ENCODE measurements at regions not wholly inside any gene's neighbourhood (a gene's known extent, or its start where the extent isn't known, plus 50 kb on each side); places are given as distances from the start of the nearest gene placed in this dataset.

DNA sequence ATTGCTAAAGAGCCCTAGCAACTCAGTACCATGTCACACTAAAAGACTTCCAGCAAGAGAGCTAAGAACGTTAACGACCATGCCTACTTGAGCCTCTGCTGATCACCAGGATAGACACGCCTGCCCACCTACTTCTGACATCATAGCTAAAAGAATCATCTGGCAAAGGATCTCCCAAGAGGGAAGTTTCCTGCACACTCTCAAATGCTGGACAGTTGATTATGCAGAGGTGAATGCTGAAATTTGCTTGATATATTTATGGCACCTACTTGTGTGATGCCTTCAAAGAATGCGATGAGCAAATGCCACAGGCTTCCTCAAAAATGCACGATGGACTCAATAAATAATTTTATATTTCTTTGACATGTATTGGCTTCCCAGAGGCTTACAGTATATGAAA, 113.6 kb downstream of the GALC start:
- no peak for DNase-seq

DNA sequence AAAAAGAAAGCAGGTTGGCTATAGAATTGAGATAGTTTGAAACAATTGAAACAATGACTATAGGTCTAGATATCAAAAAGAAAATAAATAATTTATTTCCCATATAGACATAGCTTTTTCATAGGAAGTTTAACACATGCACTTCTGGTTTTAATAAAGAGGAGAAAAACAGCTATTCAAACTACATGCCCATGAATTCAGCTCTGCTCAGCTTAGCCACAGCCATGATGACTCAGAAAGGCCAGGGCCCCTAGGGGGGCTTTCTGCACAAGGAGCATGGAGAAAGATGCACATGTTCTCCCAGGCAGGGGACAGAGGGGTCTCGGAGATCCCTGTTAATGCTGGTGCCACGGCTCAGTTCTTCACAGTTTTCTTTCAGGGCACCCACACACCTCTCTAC, 114.0 kb downstream of the GALC start:
- DNase-seq, result no peak

DNA sequence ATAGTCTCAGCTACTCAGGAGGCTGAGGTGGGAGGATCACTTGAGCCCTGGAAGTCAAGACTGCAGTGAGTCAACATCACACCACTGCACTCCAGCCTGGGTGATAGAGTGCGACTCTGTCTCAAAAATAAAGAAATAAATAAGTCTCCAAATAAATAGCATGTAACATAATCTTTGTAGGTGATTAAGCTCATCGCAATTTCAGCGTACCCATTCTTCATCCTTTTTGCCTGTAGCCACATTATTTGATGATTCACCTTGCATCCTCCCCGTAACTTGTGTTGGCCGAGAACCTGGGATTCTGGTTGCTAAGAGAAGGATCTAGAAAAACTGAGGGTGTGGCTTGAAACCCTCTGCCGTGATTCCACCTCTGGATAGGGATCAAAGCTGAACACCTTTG, 115.1 kb downstream of the GALC start:
- DNase-seq, result no peak

DNA sequence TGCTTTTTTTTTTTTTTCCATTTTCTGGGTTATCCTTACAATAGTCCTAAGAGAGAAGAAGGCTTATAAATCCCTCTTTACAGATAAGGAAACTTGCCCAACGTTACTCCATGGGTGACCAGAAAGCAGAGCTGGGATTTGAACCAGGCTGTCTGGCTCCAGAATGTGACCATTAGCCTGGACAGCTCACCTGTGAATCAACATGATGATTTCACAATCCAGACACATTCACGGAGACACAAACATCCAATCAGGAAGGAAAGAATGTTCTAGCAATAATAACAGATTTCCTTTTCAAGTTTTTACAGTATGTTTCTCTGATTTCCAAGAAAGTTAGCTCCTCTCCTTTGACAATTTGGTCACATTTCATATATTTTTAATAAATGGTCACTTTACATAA, 118.3 kb downstream of the GALC start:
- DNase-seq, result no peak

DNA sequence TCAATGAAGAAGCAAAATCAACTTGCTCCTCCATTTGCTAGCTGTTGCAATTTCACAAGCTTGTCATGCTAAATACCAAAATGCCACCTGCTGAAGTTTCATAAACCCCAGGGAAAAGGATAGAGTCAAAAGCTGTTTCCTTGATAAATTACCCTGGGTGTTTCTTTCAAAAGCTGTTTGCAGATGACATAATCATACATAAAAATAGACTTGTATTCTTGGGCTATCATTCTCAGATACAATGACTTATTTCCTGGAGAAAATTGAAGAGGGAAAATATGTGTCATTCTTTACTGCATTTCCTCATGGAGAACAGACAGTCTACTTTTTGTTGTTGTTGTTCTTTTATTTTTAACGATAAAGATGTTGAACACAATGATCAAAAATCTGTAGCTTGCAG, 119.2 kb downstream of the GALC start:
- no peak for DNase-seq

DNA sequence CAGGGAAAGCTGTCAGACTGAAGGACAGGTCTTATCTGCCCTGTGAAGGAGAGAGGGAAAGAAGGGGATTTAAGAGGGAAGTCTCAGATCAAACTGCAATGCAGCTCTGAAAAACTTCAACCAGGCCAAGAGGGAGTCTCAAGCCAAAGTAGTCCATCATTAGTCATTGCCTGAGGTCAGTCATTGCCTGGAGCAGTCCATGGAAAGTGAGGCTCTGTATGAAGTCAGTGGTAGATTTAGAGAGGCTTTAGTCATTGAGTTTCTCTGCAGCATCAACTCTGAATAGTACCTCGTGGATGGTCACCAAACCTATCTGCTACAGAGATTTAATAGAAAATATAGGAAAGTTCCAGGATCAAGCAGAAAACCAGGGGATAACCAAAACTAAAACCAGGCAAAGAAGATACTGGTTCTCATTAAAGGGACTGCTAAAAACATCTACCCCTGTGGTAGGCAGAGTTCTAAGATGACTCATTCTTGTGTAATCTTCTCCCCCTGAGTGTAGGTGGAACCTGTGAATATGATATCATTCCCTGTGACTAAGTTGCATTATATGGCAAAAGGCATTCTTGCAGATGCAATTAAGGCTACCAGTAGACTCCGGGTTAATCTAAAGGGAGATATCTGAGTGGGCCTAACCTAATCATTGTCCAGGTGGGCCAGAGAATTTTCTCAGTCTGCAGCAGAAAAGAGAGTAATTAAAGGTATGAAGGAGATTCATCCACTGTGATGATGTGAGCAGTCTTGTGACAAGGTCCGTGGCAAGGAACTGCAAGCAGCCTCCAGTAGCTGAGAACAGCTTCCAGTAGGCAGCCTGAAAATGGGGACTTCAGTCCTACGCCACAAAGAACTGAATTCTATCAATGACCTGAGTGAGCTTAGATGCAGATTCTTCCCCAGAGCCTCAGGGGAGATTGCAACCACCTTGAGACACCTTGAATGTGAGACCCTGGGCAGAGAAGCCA, 123.1 kb downstream of the GALC start:
- no peak for DNase-seq

DNA sequence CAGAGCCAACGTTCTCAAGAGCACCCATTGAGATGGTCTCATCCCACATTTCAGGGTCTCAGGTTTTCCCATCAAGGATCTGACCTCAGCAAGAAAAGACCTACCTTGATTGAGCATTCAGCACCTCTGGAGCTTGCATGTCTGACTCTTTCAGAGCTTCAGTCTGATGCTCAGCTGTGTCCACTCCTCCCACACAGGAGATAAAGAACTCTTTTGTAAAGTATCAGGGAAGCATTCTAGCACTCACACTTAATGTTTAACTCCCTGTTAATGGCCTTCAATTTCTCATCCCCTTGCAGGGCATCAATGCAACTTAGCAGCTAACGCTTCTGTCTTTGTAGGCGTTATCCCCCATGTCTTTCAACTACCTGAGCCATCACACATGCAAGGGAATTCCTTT, 124.1 kb downstream of the GALC start:
- no peak for DNase-seq

DNA sequence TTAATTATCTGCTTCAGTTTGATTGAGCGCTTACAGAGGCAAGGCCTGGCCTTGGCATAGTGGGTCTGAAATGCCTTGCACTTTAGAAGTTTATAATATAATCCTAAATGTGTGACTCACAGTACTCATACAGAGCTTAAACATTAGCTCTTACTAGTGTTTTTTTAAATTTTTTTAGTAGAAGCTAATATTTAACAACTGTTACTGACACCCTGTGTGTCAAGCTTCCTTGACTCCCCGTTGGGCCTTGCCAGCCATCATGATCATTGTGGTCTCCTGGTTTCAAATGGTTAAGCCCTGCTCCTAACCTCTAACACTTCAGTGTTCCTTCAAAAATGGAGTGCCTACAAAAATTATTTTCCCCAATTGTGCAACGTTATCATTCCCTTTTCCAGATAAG, 126.9 kb downstream of the GALC start:
- DNase-seq, result no peak

DNA sequence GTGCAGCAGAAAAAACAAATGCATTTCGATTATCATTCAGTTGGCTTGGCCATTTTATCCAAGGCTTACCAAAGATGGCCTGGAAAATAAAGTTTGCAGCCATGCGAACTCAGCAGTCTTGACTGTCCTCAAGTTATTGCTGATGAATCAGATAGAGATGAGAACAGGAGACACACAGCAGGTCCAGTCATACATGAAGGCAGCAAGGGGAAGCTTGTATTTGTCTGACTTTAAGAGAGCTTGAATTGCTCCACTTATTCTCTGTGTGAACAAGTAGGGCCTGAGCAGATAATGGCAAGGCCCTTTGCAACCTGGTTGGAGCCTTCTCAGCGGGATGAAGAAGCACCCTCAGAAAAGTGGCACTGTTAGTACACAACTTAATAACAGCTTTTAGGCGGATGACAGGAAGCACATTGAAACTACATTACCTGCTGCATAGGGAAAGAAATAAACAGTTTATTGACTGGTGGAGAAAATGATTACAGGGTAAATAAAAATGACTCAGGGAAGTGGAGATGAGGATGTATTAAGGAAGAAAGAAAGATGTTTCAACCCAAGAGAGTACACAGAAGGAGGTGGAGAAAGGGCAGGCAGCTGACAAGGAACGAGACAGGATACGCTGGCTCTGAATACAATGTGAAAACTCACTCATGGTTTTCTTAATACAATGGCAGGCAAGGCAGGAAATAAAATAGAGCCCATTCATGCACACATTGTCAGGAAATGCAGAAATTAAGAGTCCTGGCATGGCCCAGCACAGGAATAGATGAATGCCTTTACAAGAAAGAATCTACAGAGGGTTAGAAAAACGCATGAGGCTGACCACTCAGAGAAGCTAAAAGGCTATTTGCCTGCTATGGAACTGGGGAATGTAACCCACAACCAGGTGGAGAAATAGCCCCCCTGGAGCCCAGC, 128.4 kb downstream of the GALC start:
- no peak for DNase-seq

DNA sequence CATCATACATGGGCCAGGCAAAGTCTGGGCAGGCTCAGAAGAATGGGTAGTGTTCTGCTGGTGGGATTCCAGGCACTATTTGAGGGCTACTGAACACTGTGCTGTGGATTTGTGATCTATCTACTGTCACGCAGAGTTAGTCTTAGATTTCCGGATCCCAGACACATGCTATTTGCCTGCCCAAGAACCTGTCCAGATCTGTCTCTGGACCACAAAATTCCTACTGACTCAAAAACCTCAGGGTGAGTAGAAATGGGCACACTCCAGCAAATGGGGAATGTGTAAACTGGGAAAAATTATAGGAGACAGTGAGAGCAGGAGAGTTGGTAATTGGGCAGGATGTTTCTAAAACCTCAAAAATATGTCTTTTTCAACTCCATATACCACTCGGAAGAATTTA, 129.9 kb downstream of the GALC start:
- no peak for DNase-seq

DNA sequence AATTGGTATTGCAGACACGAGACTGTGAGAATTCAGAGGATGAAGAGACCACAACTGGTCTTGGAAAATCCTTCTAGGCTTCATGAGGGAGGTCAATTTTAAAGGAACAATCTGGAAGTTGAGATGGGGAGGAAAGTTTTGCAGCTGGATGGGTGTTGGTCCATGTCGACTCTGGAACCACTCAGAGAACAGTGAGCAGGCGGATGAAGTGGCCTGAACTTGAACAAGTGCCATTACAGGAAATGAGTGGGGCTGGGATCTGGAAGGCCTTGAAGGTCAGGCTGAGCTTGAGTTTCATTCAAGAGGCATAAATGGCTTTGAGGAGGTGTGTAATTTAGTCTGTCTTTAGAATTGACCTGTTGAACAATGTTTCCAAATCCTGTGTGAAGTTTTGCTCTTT, 140.9 kb downstream of the GALC start:
- DNase-seq, result no peak

DNA sequence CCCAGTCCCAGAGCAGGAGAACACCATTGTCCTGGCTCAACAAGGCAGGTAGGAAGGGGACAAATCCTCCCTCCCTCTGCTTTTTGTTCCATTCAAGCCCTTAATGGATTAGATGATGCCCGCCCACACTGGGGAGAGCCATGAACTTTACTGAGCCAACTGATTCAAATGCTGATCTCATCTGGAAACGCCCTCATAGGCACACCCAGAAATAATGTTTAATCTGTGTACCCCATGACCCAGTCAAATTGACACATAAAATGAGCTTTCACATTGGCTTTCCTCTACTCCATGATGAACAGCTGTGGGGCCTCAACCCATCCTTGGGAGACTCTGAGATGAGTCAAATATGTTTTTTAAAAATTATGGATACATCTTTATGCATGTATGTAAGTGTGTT, 141.8 kb downstream of the GALC start:
- DNase-seq, result no peak

DNA sequence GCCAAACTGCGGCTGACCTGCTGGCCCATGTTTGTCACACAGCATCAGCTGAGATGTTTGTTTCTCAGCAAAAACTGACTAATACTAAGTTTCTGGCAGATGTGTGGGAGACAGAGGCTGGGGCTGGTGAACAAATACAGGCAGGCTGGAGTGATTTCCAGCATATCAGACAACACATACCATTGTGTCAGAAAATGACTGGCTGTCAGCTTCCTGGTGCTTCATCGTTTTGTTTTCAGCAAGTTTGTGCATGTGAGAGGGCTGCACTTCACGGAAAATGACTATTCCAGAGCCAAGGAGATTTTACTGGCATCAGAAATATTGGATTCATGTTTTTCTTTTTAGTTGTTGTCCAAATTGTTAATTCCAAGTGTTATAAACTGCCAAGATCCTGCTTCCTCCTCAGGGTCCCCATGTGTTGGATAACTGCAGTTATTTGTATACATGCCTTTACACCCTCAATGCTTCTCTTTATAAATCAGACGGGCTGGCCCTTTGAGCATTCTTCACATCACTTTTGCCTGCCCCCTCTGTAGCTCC, 145.7 kb downstream of the GALC start:
- DNase-seq, result no peak

DNA sequence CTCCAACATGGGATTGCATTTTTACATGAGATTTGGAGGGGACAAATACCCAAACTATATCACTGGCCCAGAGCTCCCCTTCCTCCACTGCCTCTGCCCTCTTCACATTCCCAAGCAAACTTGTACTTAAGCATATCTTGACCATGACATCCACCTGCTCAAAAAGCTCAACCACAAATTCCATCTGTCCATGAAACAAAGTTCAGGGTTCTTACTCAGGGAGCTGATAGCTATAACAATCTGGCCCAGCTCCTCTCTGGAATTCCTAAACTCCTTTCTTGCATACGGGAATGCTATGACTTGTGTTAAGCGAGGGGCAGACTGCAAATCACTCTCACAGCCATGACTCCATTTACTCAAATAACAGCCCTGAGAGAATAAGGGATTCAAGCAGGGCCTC, 152.1 kb downstream of the GALC start:
- no peak for DNase-seq

DNA sequence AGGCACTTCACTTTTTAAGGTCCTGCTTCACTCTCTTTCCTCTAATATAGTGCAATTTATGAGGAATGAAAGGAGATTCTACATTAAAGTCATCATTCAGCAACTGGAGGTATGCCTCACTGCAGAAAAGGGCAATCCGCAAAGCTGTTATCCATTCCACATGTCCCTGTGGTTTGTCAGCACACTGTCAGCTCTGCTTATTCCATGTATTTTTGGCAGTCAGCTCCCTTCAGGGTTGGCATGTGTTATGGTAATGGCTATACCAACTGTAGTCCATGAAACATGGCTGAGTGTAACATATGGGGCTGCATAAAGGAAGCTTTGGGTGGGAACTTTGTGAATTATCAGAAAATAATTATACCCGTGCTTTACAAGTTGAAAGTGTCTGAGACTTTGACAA, 154.1 kb downstream of the GALC start:
- DNase-seq, result no peak

DNA sequence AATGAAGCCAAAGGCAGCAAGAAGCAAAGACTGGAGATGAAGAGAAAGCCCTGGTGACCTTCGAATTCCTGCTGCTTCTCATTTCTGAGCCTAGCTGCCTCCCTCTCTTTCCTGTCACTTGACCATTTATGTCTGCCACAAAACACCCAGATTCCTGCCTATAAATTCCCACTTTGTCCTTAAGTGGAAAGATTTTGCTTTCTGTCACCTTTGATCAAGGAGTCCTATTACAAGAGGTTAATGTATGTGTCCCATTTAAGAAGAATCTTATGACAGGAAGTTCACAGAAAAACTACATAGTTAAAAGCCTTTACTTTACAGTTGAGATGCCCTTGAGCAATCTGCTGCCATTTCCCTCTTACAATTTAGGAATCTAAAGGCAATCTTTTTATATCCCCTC, 155.7 kb downstream of the GALC start:
- no peak for DNase-seq

DNA sequence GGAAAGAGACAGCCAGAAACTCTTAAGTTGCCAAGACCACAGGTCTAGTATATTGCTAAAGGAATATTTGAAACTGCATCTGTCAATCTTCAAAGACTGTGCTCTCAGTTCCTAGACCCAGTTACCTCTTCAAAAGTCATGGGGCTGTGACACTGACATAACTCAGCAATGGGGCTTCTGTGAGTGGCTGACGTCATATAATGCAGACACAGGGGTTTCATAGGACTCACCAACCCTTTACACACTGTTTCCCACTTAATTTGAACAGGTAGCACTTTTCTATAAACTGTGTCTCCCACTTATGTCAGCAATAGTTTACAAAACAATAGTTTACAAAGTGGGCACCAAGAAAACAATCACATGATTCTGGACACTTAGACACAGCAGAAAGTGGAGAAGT, 158.4 kb downstream of the GALC start:
- no peak for DNase-seq

DNA sequence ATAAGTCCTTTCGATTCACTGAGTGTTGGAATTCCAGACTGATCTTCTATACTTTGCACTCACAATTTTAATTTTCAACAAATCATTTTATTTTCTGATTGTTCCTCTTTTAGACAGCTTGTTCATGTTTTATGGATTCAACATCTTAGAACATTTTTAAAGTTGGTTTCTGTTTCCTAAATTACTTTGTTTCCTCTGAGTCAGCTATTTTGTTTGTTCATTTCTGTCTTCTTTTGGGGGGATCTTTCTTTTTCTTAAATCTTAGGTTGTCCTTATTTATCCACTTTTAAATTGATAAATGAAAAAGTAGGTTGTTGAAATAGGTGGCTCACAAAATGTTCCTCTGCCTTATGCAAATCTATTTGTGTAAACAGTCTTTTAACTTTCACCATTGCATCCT, 160.0 kb downstream of the GALC start:
- no peak for DNase-seq

DNA sequence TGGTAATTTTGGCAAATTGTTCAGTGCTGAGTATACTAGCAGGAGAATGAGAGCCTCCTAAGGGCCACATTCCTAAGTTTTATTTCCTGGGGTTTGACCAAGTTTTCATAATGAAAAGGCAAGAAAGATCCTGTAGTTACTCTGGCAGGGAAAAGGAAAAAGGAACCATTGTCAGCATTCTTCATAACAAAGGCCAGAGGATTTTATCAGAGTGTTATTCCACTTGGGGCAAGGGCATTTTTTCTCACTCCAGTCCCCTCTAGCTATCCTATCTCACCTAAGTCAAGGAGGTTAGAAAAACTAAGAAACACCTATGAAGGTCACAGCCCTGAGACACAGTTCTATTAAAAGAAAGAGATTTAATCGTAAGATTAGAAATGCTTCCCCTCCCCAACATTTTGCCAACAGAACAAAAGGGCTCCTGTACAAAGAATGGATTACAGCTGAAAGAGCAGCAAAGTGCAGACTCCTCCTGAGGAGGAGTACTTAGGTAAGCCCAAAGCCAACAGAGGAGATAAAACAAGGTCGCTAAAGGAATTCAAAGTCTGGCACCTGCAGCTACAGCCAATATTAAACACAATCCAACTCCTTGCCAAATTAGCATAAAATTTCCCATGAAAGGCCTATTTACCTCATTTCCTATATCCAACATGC, 162.4 kb downstream of the GALC start:
- no peak for DNase-seq

DNA sequence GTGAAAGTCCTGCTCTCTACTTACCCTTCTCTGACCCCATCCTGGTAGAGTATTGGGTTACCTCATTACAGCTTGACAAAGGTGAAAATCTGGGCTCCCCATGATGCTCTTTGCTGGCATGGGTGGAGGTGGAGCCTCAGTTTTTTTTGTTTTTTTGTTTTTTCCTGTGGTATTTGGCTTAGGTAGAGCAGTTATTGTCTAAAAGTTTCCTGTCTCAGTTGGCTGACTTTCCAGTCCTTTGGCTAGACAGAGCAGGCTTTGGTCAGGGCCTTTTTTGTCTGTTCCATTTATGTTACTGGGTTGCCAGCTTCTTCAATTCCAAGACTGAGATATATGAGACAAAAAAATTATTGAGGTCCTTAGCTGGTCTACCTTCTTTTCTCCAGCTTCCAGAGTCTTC, 163.4 kb downstream of the GALC start:
- no peak for DNase-seq

DNA sequence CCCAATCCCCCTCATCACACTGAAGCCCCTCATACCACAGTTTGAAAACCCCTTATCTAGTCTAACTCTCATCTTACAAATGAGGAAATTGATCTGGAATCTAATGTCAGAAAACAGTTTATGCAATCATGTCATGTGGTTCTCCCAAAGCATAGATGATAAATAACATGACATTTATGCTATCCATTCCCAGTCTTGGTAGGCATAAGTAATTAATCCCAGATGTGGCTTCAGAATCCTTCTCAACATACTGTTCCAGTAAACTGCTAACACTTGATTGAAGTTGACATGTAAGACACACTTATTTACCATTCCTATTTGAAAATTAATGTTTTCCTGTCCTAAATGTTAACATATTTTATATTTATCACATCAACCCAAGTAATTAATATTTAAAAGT, 168.7 kb downstream of the GALC start:
- no peak for DNase-seq

DNA sequence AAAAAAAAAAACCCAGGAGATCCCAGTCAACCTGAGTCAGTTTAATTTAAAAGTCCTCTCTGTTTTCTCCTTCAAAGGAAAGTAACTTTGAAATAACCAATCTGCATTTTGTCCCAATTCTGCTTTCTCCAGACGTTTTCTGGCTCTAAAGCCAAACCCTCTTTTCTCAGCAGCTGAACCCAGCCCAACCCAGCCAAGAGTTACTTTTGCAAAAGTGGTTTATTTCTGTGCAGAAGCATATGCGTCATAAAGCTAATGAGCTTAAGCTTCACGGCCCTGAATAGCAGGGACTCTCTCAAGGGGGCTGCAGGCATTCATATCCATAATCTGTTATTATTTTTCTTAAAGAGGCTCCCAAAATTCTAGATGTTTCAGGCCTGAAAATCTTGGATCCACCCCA, 176.6 kb downstream of the GALC start:
- DNase-seq, result no peak

DNA sequence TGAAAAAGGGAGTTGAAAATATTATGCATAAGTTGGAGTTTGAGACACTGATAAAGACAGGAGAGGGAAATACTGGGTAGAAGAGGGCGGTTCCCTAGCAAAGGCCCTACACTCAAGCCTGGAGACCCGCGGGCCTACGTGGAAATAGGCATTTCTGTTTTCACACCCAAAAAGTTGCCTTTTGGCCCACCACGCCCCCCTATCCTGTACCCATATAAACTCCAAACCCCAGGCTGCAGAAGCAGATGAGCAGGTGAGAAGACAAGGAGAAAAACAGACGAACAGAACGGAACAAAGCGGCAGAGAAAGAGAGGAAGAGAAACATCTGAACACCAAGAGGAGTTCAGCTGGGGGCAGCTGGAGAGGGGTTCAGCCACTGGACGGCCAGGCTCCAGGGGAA, 177.9 kb downstream of the GALC start:
- no peak for DNase-seq
